ENCODE measurements at regions not wholly inside any gene's neighbourhood (a gene's known extent, or its start where the extent isn't known, plus 50 kb on each side); places are given as distances from the start of the nearest gene placed in this dataset.
A peak's percentile ranks its signal among the peaks of the same experiment; 100 is the strongest.

DNA sequence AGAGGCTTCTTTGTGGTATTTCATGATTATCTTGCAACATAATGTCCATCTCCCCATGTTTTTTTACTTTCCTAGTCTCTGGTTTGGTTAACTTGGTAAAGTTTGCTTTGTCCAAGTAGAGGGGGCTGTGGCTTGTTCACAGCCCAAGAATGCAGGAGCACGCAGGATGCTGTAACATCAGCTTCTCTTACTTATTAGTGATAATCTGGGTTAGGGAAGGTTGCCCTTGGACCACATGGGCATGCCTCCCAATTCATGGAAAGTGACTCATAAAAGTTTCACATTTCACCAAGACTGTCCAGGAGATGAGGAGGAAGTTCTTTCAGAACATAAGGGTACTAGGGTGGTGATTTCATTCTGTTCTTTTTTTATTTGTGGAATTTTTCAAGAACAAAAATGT is 146.0 kb upstream of the USP9Y start:
- DNase-seq = no peak

DNA sequence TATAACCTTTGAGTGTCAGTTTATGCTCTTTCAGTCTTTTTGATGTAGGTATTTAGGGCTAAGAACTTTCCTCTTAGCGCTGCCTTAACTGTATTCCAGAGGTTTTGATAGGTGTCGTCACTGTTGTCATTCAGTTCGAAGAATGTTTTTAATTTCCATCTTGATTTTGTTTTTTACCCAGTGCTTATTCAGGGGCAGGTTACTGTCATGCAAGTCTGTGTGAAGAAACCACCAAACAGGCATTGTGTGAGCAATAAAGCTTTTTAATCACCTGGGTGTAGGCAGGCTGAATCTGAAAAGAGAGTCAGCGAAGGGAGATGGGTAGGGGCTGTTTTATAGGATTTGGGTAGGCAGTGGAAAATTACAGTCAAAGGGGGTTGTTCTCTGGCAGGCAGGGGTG is 142.0 kb upstream of the USP9Y start:
- no peak for DNase-seq

DNA sequence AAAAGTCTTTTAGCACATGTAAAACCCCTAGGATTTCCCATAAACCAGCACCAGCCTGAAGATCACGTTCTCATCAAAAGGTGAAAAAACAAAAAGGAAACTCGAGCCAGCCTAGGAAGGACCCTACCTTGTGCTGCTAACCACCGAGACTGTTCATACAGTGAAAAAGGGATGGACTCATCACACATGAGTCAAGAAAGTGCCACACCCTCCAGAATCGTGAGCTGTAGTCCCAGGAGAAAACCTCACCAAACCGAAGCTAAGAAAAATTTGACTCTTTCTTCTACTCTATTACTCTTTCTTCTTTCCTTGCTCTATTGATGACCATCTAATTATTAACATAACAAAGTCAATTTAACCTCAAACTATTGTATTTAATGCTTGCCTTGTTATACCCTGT is 124.8 kb upstream of the USP9Y start:
- no peak for DNase-seq

DNA sequence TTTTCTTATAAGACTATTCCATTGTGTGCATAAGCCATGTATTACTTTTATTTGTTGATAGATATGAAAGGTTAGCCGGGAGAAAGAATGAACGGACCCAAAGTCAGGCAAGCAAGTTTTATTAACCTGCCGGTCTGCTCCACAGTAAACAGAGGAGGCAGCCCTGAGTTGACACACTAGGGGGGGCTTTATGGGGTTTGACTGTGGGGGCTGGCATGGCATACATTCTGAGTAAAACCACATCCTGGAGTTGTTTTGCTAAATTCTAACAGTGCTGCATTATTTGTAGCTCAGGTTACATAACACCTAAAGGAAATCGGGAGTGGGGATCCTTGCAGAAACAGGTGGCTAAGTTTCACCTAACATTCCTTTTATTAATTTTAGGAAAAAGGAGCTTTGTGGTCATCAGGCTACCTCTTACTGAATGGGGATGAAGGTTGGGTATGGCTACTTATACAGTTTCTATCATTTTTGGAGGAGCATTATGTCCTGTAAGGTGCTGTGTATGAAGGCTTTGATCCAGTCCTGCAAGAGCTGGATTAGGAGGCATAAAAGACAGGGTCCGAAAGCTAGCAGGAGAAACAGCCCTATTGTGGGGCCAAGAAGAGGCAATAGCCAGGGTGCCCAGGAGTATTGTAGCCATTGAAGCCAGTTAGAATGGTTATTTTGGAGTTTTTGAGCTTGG is 107.4 kb upstream of the USP9Y start:
- DNase-seq = no peak

DNA sequence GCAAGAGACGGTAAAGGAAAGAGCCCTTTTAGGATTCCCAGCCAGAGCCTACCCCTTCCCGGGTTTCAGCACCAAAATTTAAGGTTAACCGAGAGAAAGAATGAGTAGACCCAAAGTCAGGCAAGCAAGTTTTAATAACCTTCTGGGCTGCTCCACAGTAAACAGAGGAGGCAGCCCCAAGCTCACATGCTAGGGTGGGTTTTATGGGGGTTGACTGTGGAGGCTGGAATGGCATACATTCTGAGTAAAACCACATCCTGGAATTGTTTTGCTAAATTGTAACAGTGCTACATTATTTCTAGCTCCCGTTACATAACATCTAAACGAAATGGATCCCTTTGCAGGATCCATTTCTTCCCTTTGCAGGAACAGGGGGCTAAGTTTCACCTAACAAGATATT is 102.2 kb upstream of the USP9Y start:
- DNase-seq = no peak

DNA sequence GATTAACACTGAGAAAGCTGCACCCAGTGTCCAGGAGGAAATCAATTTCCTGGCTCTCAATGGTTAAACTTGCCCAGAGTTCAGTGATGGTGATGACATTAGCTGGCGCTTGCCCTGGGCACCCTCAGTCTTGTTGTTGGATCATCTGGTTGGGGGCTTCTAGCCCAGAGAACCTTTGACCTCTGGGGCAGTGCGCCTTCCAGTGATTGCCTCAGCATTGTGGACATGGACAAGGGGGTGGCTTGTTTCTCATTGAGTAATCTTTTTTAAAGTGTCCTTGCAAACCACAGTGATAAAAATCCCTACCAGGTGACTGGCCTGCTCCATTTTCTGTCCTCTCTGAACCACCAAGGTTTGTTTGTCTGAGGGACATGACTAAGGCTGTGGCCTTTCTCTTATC is 95.6 kb upstream of the USP9Y start:
- DNase-seq = no peak

DNA sequence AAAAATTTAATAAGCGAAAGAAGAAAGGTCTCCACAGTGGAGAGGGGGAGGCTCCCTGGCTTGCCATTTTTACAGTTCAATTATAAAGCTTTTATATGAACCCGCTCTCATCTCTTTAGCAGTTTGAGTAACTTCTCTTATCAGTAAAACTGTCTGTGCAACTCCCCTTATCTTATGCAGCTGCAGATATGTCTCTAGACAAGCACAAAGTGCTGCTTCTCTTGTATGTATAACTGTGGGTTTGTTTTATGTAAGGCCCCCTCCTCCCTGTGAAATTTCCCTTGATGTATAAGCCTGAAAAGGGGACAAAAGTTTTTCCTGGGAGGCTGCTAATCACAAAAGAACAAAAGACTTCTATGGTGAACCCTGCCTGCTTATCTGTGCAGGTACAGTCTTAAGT is 90.2 kb upstream of the USP9Y start:
- DNase-seq = no peak

DNA sequence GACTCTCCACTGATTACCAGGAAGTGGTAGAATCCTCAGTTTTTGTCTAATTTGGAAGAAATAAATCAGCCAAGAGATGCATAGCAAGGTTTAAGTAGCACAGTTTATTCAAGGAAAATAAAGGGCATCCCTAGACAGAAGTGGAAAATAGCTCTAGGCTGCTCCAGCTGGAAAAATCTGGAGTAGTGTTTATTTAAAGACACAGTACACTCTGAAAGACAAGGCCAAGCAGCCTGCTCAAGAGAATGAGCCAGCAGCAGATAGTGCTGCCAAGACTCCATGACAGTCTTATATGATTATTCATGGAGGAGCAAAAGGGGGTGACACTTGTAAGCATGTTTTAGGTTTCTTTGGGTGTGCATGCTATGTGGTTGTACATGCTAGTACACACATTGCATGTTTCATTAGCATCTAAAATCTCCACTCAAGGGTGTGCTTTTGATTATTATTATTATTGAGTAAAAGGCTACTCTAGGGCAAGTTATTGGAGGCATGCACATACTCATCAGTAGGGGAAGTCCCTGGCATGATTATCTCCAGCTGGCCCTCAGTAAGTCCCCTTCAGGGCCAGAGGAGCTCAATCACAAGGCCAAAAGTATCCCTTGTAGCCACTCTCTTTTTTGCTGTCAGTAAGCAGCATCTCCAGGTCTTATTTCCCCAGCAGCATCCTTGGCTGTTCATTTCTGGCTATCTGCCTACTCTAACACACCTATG is 85.1 kb upstream of the USP9Y start:
- no peak for DNase-seq

DNA sequence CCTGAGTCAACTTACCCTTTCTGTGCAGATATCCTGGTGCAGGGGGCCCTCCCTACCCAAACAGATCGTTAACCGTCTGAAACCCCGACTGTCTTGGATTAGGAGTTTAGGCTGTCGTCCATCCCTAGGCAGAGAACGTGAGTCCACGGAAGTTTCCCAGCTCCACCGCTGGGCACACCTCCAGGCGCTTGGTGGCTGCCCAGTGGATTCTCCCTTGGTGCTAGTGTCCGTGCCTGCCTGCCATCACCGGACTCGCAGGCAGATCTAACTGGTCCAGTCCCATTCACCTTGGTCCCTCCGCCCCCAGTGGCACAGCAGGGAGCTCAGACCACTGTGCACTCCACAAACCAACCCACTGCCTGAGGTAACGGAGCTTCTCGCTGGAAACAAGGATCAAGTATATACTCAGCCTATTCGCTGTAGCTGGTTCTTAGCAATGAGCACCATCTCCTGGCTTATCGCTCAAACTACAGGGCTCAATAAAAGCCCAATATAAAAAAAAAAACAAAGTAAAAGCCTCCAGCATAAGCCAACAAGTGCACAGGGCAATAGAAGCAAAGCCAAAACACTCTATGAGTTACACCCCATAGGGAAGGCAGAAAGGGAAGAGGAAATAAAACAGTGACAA is 79.5 kb upstream of the USP9Y start:
- DNase-seq = peak in 4 of 58 donors; percentile 0 to 2 (median 0)

DNA sequence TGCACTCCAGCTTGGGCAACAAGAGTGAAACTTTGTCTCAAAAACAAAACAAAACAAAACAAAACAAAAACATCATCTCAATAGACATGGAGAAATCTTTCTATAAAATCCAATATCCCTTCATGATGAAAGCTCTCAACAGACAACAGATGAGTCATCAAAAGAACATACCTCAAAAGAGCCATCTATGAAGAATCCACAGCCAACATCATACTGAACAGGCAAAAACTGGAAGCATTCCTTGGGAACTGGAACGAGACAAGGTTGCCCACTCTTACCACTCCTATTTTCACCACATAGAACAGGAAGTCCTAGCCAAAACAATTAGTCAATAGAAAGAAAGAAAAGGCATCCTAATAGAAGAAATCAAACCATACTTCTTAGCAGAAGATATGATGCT is 77.8 kb upstream of the USP9Y start:
- DNase-seq = no peak

DNA sequence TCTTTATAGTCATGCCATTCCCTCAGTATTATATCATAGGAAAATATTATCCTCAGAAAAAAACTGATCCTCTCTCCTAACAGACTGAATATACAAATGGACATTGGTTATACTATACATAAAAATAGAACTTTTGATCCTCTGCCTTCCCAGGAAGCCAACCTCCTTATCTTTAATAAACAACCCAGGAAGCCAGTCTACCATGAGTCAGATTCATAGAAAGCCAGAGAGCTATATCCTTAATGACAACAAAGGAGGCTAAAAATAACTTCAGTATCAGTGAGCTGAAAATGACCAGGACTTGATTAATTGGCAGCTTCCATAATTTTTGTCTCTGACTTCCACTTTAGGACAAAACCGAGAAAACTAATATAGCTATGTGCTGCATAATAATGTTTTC is 58.0 kb upstream of the USP9Y start:
- no peak for DNase-seq

DNA sequence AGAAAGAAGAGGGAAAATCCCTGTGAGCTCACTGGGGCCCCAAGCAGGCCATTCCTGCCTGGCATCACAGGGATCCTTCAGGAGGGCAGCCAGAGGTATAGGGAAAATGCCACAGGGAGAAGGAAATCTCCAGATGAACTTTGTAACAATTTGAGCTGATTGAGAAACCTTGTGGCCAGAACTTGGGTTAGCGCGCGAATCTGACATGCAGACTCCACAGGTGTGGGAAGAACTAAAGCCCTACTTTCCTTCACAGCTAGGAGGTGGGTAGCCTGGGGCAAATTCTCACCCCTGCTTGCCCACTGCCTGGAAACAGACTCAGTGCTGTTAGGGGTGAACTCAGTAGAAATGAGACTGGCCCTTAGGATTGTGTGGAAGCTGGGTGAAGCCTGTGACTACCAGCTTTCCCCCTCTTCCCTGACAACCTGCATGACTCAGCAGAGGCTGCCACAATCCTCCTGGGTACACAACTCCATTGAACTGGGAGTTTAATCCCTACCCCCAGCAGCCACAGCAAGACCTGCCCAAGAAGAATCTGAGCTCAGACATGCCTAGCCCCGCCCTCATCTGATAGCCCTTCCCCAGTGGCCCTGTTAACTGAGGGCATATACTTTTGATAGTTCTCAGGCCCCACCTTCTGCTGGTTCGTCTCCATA is 57.2 kb upstream of the USP9Y start:
- DNase-seq = no peak

DNA sequence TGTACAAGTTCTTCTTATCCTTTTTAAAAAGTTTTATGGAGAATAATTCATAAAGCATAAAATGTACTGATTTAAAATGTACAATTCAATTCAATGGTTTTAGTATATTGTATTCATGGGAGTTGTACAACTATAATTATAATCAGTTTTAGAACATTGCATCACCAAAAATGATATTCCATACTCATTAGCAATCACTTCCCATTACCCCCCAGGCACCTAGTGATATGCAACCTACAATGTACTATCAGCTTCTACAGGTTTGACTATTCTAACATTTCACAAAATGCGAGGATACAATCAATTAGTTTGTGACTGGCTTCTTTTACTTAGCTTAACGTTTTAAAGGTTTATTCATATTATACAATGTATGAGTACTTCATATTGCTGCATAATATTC is 49.9 kb upstream of the USP9Y start:
- DNase-seq = no peak
